ENCODE measurements at regions not wholly inside any gene's neighbourhood (a gene's known extent, or its start where the extent isn't known, plus 50 kb on each side); places are given as distances from the start of the nearest gene placed in this dataset.

DNA sequence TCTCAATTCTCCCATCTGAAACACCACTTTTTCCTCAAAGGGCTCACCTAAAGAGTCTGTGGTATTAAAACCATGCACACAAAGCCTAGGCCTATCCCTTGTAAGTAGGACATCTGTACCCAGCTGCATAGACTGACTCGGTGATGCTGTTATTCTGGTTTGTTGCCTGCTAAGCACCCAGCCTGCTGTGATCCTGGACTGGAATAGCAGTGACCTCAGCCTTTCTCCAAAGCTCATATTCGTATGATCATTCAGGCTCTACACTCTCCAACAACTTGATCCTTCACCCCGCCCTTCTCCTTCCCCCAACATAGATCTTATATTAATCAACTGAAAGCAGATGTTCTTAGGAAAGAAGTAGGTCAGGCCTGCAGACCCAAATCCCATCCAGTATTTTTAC is 81.4 kb upstream of the WWC1 start:
- no peak overlapping the region for H3K4me3 ChIP-seq (ENCODE audit: low read depth, low read length)

- no peak overlapping the region for H3K4me3 ChIP-seq (ENCODE audit: low read depth, low read length)
Measured at GRCh38 chr5:168211245-168211644, 80.2 kb upstream of the WWC1 start.

DNA sequence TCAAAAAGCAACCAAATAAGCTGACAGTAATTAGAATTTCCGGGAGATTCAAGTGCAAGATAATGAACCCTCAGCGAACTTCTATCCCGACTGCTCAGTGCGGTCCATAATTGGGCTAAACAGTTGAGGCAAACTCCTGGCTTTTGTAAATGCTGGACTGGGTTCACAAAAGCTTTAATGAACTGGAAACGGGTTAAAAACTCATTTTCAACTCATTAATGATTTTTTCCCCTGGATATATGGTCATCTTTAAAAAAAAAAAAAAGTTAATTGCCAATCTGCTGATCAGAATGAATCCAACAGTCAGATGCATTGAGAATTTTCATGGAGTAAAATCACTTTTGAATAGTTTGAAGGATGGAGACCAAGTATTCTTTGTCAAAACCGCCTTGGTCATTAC is 79.5 kb upstream of the WWC1 start:
- no peak overlapping the region for H3K4me3 ChIP-seq (ENCODE audit: low read depth, low read length)

- no peak overlapping the region for H3K4me3 ChIP-seq (ENCODE audit: low read depth, low read length)
Measured at GRCh38 chr5:168214071-168214470, 77.4 kb upstream of the WWC1 start.

DNA sequence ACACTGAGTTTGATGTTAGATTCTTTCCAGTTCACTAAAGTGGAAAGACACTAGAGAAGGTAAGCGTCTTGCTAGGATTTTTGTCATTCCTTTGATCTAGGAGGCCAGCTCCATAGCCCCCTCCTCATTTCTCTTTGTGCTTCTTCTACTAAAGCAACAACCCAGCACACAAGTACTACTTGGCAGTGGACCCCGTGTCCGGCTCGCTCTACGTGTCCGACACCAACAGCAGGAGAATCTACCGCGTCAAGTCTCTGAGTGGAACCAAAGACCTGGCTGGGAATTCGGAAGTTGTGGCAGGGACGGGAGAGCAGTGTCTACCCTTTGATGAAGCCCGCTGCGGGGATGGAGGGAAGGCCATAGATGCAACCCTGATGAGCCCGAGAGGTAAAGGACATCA is 76.6 kb upstream of the WWC1 start:
- no peak overlapping the region for H3K4me3 ChIP-seq (ENCODE audit: low read depth, low read length)

DNA sequence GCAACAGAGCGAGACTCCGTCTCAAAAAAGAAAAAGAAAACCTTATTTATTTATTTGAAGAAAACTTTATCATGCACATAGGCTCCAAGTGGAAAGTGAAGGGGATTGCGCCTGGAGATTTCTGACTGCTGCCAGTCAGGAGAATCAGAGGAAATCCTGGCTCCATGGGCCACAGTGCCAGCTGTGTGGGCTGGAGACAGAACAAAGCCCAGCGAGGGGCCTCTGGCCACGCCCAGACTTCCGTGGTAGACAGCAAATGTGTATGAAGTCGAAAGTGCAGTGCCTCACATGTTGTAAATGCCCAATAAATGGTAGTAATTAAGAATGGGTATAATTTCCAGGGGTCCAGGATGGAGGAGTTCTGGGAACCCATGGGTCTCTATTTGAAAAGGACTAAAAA is 75.8 kb upstream of the WWC1 start:
- no peak overlapping the region for H3K4me3 ChIP-seq (ENCODE audit: low read depth, low read length)

DNA sequence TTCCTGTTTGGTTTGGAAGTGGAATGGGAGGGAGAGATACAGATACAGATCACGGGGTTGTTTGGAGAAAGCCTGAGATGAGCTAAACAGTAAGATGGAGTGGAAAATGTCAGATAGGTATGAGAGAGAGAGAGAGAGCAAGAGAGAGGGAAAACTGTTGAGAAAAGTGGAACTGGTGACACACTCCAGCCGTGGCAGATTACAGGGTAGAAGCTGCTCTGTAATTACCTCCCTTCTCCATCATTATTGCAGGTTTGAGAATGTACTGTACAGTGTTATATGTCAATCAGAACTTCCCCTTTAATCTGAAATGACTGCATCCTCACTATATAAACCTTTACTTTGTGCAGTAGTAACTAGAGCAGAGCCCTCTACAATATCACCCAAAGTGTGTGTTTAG is 74.5 kb upstream of the WWC1 start:
- no peak overlapping the region for H3K4me3 ChIP-seq (ENCODE audit: low read depth, low read length)

DNA sequence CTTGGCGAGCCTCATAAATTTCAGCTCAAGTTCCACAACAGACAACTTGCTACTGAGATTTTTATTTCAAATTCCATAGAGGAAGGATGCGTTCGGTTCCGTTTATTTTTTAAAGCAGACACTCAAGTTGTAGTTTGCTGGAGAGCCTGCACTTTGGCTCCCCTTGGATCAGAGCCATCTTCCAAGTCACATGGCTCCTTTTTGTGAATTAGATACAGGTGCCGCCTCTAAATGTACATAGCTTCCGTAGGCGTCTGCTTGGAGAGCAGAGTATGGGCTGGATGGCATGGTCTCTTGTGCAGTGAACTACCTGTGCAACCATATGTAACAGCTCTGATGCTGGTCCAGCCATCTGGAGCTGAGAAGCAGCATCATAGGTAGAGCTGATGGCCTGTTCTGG is 73.9 kb upstream of the WWC1 start:
- H3K4me3 ChIP-seq (ENCODE audit: low read depth, low read length) = no peak overlapping the region

GRCh38 chr5:168218746-168219145 is 72.7 kb upstream of the WWC1 start:
- H3K4me3 ChIP-seq (ENCODE audit: low read depth, low read length) = no peak overlapping the region

GRCh38 chr5:168219515-168220410 is 71.7 kb upstream of the WWC1 start:
- H3K4me3 ChIP-seq (ENCODE audit: low read depth, low read length) = no peak overlapping the region

DNA sequence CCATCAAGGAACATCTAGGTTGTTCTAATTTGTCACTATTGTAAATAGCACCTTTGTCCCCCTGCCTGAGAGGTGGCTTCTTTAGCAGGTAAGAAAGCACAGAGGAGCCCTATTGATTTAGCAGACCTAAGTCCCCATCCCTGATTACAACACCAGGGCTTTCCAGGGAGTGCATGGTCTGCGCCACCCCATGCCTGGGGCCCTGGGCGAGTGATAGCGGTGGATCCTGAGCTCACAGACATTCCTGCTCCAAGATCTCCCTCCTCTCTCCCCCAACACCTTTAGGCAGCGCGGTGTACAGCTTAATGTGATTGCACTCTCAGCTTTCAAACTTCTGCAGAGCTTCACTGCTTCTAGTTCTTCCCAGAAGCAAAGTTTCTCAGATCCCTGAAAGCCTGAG is 67.4 kb upstream of the WWC1 start:
- H3K4me3 ChIP-seq (ENCODE audit: low read depth, low read length) = no peak overlapping the region

DNA sequence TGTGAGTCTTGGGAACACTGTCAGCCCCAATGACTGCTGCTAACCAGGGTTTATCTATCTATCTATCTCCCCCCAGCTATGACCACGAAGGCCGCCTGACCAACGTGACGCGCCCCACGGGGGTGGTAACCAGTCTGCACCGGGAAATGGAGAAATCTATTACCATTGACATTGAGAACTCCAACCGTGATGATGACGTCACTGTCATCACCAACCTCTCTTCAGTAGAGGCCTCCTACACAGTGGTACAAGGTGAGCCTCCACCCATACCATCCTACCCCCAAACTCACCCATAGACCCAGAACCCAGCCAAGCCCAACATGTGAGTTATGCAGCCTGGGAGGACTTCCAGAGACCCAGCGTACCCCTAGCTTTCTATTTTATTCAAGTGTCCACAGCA is 65.4 kb upstream of the WWC1 start:
- no peak overlapping the region for H3K4me3 ChIP-seq (ENCODE audit: low read depth, low read length)

GRCh38 chr5:168227001-168227400 is 64.4 kb upstream of the WWC1 start:
- no peak overlapping the region for H3K4me3 ChIP-seq (ENCODE audit: low read depth, low read length)

- H3K4me3 ChIP-seq (ENCODE audit: low read depth, low read length) = no peak overlapping the region
Measured at GRCh38 chr5:168227973-168228615, 63.4 kb upstream of the WWC1 start.

- H3K4me3 ChIP-seq (ENCODE audit: low read depth, low read length) = no peak overlapping the region
Measured at GRCh38 chr5:168228668-168229067, 62.8 kb upstream of the WWC1 start.

GRCh38 chr5:168234133-168234532 is 57.3 kb upstream of the WWC1 start:
- no peak overlapping the region for H3K4me3 ChIP-seq (ENCODE audit: low read depth, low read length)

DNA sequence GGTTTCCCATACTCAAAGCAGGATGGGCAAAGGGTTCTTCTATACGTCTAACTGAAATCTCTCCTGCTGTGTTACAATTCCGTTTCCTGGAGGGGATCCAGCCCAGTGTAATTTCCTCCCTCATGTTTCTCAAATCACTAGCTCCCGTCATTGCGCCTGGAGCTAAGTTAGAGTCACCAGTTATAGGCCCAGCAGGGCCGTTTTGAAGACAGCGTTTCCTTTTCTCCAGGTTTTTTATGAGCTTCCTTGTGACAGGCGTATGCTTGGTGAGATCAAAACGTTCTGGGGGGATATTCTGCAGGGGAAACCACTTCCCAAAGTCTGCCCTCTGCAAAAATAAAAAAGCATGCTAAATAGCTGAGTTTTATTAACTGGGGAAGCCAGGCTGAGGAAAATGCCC is 53.0 kb upstream of the WWC1 start:
- no peak overlapping the region for H3K4me3 ChIP-seq (ENCODE audit: low read depth, low read length)

- H3K4me3 ChIP-seq (ENCODE audit: low read depth, low read length) = no peak overlapping the region
Measured at GRCh38 chr5:168239325-168239724, 52.1 kb upstream of the WWC1 start.

Data from iPS-11a (cell line).